Ectodermal cell (in vitro differentiated cells): ENCODE measurements at regions not wholly inside any gene's neighbourhood (a gene's known extent, or its start where the extent isn't known, plus 50 kb on each side); places are given as distances from the start of the nearest gene placed in this dataset.

ENCODE experiments used
- H3K27ac ChIP-seq: 2 replicates; pipeline ENCODE4 v1.7.0; 2013; ENCODE audit warnings: mild to moderate bottlenecking, low read depth, low read length; ENCODE audit not compliant: insufficient read depth, poor library complexity, severe bottlenecking
- H3K27me3 ChIP-seq: 2 replicates; pipeline ENCODE4 v1.7.0; 2013; ENCODE audit warnings: mild to moderate bottlenecking, low read length; ENCODE audit not compliant: insufficient read depth, control insufficient read depth, poor library complexity, severe bottlenecking
- H3K36me3 ChIP-seq: one replicate; pipeline ENCODE4 v1.7.0; 2013; ENCODE audit warnings: low read length; ENCODE audit not compliant: control insufficient read depth, insufficient read depth
- H3K4me1 ChIP-seq: one replicate; pipeline ENCODE4 v1.7.0; 2013; ENCODE audit warnings: low read length; ENCODE audit not compliant: control insufficient read depth, insufficient read depth
- H3K4me3 ChIP-seq: 2 replicates; pipeline ENCODE4 v1.7.0; 2013; ENCODE audit warnings: low read depth, low read length, control low read depth; ENCODE audit not compliant: insufficient read depth
- H3K9me3 ChIP-seq: 2 replicates; pipeline ENCODE4 v1.7.0; 2013; ENCODE audit warnings: mild to moderate bottlenecking, low read length, moderate library complexity; ENCODE audit not compliant: control insufficient read depth
- WGBS, 2 experiments: methylation state at CpG; one replicate each; pipeline ENCODE4 v1.1.7; 2013; ENCODE audit warnings: missing lambda C conversion rate in 2 of 2; 5-methylcytosine and 5-hydroxymethylcytosine counted together

DNA sequence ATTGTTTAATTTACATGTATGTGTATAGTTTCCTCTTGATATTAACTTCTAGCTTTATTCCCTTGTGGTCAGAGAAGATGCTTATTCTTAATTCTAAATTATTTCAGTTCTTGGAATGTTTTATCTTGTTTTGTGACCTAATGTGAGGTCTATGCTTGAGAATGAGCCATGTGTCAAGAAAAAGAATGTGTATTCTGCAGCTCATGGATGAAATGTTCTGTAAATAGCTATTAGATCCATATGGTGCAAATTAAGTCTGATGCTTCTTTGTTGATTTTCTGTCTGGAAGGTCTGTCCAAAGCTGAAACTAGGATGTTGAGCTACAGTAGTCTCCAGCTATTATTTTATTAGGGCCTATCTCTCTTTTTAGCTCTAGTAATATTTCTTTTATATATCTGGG is 187.3 kb upstream of the RASGEF1B start:
- H3K9me3 ChIP-seq: no peaks in the 10 kb centered on the region
- no peaks in the 10 kb centered on the region for H3K36me3 ChIP-seq
- H3K4me3 ChIP-seq: no peak overlapping the region
- H3K27me3 ChIP-seq: no peaks in the 10 kb centered on the region
- no peak overlapping the region for H3K27ac ChIP-seq
- H3K4me1 ChIP-seq: no peaks in the 10 kb centered on the region

DNA sequence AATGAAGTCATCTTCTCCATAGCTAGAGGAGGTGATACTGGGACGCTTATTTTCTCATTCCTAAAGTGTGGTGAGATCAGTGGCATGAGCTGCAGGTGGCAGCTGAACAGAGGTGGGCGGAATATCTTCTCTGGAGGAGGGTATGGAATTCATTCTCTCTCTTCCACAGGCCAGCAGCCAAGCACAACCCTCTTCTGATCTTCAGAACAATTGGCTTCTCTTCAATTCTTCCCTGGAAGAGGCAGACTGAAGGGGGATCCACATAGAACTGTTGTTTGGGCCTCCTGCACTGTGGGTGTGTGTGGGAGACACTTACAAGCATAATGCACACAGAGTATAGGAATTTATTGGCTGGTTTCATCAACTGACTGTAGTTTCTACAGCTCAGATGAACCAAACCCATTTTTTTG is 180.4 kb upstream of the RASGEF1B start:
- no peaks in the 10 kb centered on the region for H3K9me3 ChIP-seq
- H3K4me1 ChIP-seq: peaks cover 10% of the 10 kb centered on the region
- H3K36me3 ChIP-seq: no peaks in the 10 kb centered on the region
- H3K4me3 ChIP-seq: no peak overlapping the region
- 61 to 71% methylated on average over 2 of the region's 2 CpGs for WGBS, 2 experiments
- no peak overlapping the region for H3K27ac ChIP-seq
- H3K27me3 ChIP-seq: peaks cover 17% of the 10 kb centered on the region

DNA sequence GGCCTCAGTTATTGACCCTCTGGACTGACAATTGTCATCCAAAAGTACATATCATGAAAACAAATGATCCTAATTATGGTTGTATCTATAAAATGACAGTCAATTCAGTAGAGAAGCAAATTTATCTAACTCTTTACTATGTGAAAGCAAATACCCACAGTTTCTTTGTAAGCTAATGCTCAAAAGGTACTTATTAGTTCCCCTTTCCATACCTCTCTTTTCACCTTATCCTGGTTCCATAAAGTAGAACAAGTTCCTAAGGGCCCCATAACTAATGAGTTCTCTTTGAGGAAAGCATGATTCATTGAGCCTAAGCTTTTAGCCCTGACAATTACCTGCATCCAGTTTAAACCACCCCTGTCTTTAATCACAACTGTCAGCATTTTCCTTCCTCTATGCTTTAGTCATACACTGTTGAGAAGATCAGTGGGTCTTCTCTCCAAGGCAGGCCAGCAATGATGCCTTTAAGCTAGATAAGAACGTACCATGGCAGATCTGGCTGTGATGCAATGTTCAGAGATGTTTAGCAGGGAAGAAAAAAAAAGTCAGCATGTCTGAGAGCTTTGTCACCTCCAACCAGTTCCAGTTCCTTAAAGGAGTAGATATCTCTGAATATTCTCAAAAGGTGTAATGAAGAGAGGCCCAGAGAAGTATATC is 179.7 kb upstream of the RASGEF1B start:
- peaks cover 10% of the 10 kb centered on the region for H3K4me1 ChIP-seq
- WGBS, 2 experiments: 83 to 92% methylated on average over 1 of the region's 1 CpG

DNA sequence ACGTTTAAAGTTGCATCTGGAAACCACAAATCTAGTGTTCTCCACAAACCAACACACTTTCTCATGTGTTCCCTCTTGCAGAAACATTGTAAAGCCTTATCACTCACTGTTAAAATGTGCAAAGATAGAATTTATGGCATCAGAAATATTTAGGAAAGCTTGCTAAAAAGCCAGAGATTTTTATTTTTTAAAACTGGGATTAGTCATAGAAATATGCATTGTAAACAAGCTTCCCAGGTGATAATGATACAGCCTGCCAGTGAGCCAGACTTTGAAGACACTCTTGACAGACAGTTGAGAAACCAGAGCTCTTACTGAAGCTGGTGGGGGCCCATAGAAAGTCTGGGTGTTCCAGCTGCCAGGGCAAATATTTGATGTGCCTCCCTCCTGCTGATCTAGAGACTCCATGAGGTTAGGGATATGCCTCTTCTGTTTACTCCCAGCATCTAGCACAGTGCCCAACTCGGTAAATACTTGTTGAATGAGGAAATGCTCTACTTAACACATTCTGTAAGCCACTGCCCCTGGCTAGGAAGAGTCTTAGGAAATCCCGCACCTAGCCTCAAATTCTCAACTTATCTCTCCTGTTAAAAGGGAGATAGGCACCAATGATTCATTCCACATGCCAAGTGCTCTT is 179.0 kb upstream of the RASGEF1B start:
- H3K27me3 ChIP-seq: peaks cover 23% of the 10 kb centered on the region
- no peak overlapping the region for H3K4me3 ChIP-seq
- H3K36me3 ChIP-seq: no peaks in the 10 kb centered on the region
- 42% methylated on average over 3 of the region's 3 CpGs for WGBS, 2 experiments
- peaks cover 10% of the 10 kb centered on the region for H3K4me1 ChIP-seq
- no peak overlapping the region for H3K27ac ChIP-seq
- no peaks in the 10 kb centered on the region for H3K9me3 ChIP-seq

More for the DNA sequence above, 179.7 kb upstream of the RASGEF1B start:
- Histone ChIP-seq H3K36me3 (no peaks in the 10 kb centered on the region), H3K9me3 (no peaks in the 10 kb centered on the region), H3K27ac (no peak overlapping the region), H3K27me3 (peaks cover 21% of the 10 kb centered on the region), H3K4me3 (no peak overlapping the region)

DNA sequence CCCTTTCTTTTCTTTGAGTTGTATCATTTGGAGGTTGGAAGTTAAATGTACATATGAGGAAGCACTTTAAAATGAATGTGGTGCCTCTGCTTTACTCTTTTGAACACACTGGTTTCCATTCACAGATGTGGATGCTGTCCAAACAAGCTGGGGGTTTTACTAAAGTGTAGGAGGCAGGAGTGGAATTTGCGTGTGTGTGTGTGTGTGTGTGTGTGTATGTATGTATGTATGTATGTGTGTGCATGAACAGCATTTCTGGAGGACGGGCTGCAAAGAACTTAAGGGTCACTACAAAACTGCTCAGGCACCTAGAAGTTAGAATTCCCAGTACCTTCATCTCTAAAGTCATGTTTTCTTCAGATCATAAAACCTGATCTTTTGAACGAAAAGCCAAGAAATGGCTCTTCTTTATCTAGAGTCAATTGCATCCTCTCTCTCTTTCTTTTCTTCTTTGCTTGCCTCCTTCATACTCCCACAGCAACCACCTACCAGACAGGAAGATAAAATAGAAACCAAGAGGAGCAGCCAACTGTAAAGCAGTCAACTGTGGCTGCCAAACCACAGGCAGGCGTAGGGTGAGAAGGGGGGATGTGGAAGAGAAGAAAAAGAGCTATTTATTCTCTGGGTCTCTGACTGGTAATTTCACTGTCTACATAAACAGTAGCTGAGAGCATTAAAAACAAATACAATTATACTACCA is 177.0 kb upstream of the RASGEF1B start:
- Histone ChIP-seq H3K27me3 (peaks cover 29% of the 10 kb centered on the region), H3K4me3 (no peak overlapping the region)
- WGBS, 2 experiments: 85 to 86% methylated on average over 4 of the region's 4 CpGs

DNA sequence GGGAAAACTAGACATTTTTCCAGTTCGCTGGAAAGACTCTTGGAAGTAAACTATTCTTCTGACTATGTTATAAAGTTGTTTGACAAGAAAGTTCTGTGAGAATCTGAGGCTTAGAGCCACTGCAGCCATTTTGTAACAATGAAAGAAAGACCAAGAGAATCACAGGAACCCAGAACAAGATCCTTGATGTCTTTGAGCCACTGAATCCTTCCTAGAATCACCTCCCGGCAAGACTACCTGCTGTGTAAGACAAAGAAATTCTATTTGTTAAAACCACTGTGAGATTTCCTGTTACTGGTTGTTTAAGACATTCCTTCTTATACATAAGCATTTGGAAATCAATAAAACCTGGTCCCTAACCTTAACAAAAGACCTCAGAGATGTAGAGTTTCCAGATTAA is 175.7 kb upstream of the RASGEF1B start:
- Histone ChIP-seq H3K4me3 (no peak overlapping the region), H3K27ac (no peak overlapping the region), H3K9me3 (no peaks in the 10 kb centered on the region), H3K27me3 (peaks cover 29% of the 10 kb centered on the region), H3K36me3 (no peaks in the 10 kb centered on the region), H3K4me1 (peaks cover 10% of the 10 kb centered on the region)
- 45 to 46% methylated on average over 2 of the region's 2 CpGs for WGBS, 2 experiments

More for the DNA sequence above, 177.0 kb upstream of the RASGEF1B start:
- Histone ChIP-seq H3K36me3 (no peaks in the 10 kb centered on the region), H3K4me1 (peaks cover 10% of the 10 kb centered on the region), H3K9me3 (no peaks in the 10 kb centered on the region), H3K27ac (no peak overlapping the region)

DNA sequence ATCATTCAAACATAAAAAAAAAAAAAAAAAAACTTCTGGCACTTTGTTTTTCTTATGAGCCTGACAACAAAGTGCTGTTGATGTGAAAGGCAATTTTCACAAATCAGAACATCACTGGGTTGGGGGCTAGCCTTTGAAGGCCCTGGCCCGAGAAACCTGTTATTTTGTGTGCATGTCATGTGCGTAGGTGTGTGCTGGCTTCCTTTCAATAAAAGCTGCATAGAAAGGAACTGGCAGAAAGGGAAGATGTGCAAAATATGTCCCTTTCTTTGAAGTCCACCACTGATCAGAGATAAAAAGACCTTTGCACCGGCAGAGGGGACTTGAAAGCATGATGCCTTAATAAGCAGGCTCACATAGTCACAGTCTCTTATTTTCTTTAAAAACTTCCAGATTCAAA is 170.8 kb upstream of the RASGEF1B start:
- no peaks in the 10 kb centered on the region for H3K4me1 ChIP-seq
- 90 to 92% methylated on average over 3 of the region's 3 CpGs for WGBS, 2 experiments
- H3K9me3 ChIP-seq: no peaks in the 10 kb centered on the region
- H3K27ac ChIP-seq: no peak overlapping the region
- H3K36me3 ChIP-seq: no peaks in the 10 kb centered on the region
- H3K27me3 ChIP-seq: peaks cover 12% of the 10 kb centered on the region
- H3K4me3 ChIP-seq: no peak overlapping the region

DNA sequence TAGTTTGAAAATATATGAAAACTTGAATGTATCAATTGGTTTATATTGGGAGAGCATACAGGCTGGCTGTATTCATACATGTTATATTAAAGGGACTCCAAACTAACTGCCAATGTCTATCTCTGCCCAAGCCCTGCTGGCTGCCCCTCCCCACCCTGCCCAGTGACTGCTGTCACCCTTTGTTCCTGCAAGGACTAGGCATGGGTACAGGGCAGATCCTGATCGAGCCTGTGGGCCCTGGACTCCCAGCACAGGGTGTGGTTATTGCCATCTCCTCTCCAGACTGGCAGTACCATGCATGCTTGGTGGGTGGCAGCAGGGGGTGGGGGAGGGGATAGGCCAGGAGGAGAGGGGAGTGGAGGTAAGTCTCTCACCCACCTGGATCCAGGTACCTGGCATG is 167.5 kb upstream of the RASGEF1B start:
- Histone ChIP-seq H3K36me3 (no peaks in the 10 kb centered on the region), H3K9me3 (no peaks in the 10 kb centered on the region), H3K27me3 (no peaks in the 10 kb centered on the region), H3K4me3 (no peak overlapping the region), H3K27ac (no peak overlapping the region), H3K4me1 (no peaks in the 10 kb centered on the region)
- 83 to 88% methylated on average over 1 of the region's 1 CpG for WGBS, 2 experiments

DNA sequence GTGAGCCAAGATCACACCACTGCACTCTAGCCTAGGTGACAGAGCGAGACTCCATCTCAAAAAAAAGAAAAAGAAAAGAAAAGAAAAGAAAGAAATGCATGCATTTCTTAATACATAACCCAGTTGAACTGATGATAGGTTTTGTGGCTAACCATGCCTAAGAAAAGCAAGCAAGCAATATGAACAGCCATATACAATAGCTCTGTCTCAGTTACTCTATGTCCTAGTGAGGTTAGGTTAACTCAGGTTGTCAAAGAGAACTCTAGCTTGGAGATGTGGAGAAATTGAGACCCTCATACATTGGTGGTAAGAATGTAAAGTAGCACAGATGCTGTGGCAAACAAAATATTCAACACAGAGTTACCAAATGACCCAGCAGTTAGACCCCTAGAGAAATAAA is 167.0 kb upstream of the RASGEF1B start:
- Histone ChIP-seq H3K9me3 (no peaks in the 10 kb centered on the region), H3K27me3 (no peaks in the 10 kb centered on the region), H3K27ac (peak overlapping the region; percentile 8), H3K4me1 (no peaks in the 10 kb centered on the region), H3K4me3 (no peak overlapping the region), H3K36me3 (no peaks in the 10 kb centered on the region)
- WGBS, 2 experiments: 100% methylated on average over 1 of the region's 1 CpG; no CpG with 5 or more reads in 1 of the 2 experiments

DNA sequence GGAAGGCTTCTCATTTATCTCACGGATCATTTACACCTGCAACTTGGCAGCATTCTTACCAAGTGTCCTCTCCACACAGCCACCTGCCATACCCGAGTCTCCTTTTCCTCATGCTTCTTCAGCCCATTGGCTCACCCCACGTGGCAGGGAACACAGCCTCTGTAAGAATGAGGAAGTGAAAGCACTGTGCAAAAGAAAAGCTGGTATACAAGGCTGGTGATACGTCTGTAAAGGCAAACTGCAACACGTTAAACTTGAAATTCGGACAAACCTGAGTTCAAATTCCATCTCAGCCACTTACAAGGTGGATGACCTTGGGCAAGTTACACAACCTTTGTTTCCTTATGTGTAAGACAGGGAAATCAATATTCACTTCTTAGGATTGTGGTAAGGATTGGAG is 164.0 kb upstream of the RASGEF1B start:
- 79 to 86% methylated on average over 6 of the region's 6 CpGs for WGBS, 2 experiments
- H3K27ac ChIP-seq: no peak overlapping the region
- H3K9me3 ChIP-seq: no peaks in the 10 kb centered on the region
- no peaks in the 10 kb centered on the region for H3K4me1 ChIP-seq
- H3K4me3 ChIP-seq: no peak overlapping the region
- H3K36me3 ChIP-seq: no peaks in the 10 kb centered on the region
- no peaks in the 10 kb centered on the region for H3K27me3 ChIP-seq
